ENCODE measurements at regions not wholly inside any gene's neighbourhood (a gene's known extent, or its start where the extent isn't known, plus 50 kb on each side); places are given as distances from the start of the nearest gene placed in this dataset.

- peaks cover 13% of the 10 kb centered on the region for H3K27me3 Mint-ChIP-seq (ENCODE audit: low read depth)
- H3K4me3 Mint-ChIP-seq (ENCODE audit: unreplicated experiment), result no peak overlapping the region
- peak; percentile 76 for DNase-seq (ENCODE audit: low spot score)
- H3K9me3 Mint-ChIP-seq (ENCODE audit: low read depth), result no peaks in the 10 kb centered on the region
- no peak for TF ChIP-seq CTCF (IDR thresholded peaks at IDR 0.05)
- no peaks in the 10 kb centered on the region for H3K4me1 Mint-ChIP-seq (ENCODE audit: low read depth)
- no peak overlapping the region for H3K27ac Mint-ChIP-seq (ENCODE audit: unreplicated experiment)
- peaks cover 4% of the 10 kb centered on the region for H3K36me3 Mint-ChIP-seq (ENCODE audit: low read depth)
Observed at GRCh38 chr16:85431431-85432124, 181.5 kb upstream of the GSE1 start.

- no peak overlapping the region for H3K27ac Mint-ChIP-seq (ENCODE audit: unreplicated experiment)
- peaks cover 4% of the 10 kb centered on the region for H3K4me1 Mint-ChIP-seq (ENCODE audit: low read depth)
- H3K4me3 Mint-ChIP-seq (ENCODE audit: unreplicated experiment), result no peak overlapping the region
- no peaks in the 10 kb centered on the region for H3K9me3 Mint-ChIP-seq (ENCODE audit: low read depth)
- peaks cover 4% of the 10 kb centered on the region for H3K36me3 Mint-ChIP-seq (ENCODE audit: low read depth)
- peaks cover 12% of the 10 kb centered on the region for H3K27me3 Mint-ChIP-seq (ENCODE audit: low read depth)
- TF ChIP-seq CTCF (IDR thresholded peaks at IDR 0.05), result no peak
- DNase-seq (ENCODE audit: low spot score), result peak; percentile 51
Observed at GRCh38 chr16:85432606-85433005, 180.5 kb upstream of the GSE1 start.

GRCh38 chr16:85433477-85433876 lies 179.6 kb upstream of the GSE1 start:
- Mint-ChIP-seq H3K9me3 (ENCODE audit: low read depth) (no peaks in the 10 kb centered on the region), H3K4me3 (ENCODE audit: unreplicated experiment) (no peak overlapping the region), H3K27ac (ENCODE audit: unreplicated experiment) (no peak overlapping the region), H3K36me3 (ENCODE audit: low read depth) (peaks cover 4% of the 10 kb centered on the region), H3K4me1 (ENCODE audit: low read depth) (peaks cover 4% of the 10 kb centered on the region), H3K27me3 (ENCODE audit: low read depth) (peaks cover 12% of the 10 kb centered on the region)
- no peak for TF ChIP-seq CTCF (IDR thresholded peaks at IDR 0.05)
- no peak for DNase-seq (ENCODE audit: low spot score)

GRCh38 chr16:85435286-85435685 lies 177.8 kb upstream of the GSE1 start:
- H3K9me3 Mint-ChIP-seq (ENCODE audit: low read depth), result no peaks in the 10 kb centered on the region
- no peak for DNase-seq (ENCODE audit: low spot score)
- peaks cover 4% of the 10 kb centered on the region for H3K36me3 Mint-ChIP-seq (ENCODE audit: low read depth)
- H3K27ac Mint-ChIP-seq (ENCODE audit: unreplicated experiment), result no peak overlapping the region
- no peak for TF ChIP-seq CTCF (IDR thresholded peaks at IDR 0.05)
- peaks cover 3% of the 10 kb centered on the region for H3K27me3 Mint-ChIP-seq (ENCODE audit: low read depth)
- H3K4me1 Mint-ChIP-seq (ENCODE audit: low read depth), result peaks cover 4% of the 10 kb centered on the region
- no peak overlapping the region for H3K4me3 Mint-ChIP-seq (ENCODE audit: unreplicated experiment)

GRCh38 chr16:85435700-85436099 lies 177.4 kb upstream of the GSE1 start:
- H3K27ac Mint-ChIP-seq (ENCODE audit: unreplicated experiment), result no peak overlapping the region
- peaks cover 4% of the 10 kb centered on the region for H3K4me1 Mint-ChIP-seq (ENCODE audit: low read depth)
- no peak for DNase-seq (ENCODE audit: low spot score)
- TF ChIP-seq CTCF (IDR thresholded peaks at IDR 0.05), result no peak
- H3K9me3 Mint-ChIP-seq (ENCODE audit: low read depth), result no peaks in the 10 kb centered on the region
- H3K36me3 Mint-ChIP-seq (ENCODE audit: low read depth), result peaks cover 4% of the 10 kb centered on the region
- peaks cover 3% of the 10 kb centered on the region for H3K27me3 Mint-ChIP-seq (ENCODE audit: low read depth)
- H3K4me3 Mint-ChIP-seq (ENCODE audit: unreplicated experiment), result no peak overlapping the region

Measured in chondrocyte (in vitro differentiated cells).